GM15510 (cell line): ENCODE measurements at regions not wholly inside any gene's neighbourhood (a gene's known extent, or its start where the extent isn't known, plus 50 kb on each side); places are given as distances from the start of the nearest gene placed in this dataset.

Source experiments
- POLR2A ChIP-seq: IDR thresholded peaks from 3 replicates; pipeline ENCODE4 v1.6.1; 2011; ENCODE audit warnings: borderline replicate concordance; ENCODE audit not compliant: insufficient read length; ENCODE audit errors: extremely low read depth

- TF ChIP-seq POLR2A: peak; percentile 15
These were observed 163.0 kb upstream of the KLF14 start for GRCh38 chr7:130896898-130897514.

DNA sequence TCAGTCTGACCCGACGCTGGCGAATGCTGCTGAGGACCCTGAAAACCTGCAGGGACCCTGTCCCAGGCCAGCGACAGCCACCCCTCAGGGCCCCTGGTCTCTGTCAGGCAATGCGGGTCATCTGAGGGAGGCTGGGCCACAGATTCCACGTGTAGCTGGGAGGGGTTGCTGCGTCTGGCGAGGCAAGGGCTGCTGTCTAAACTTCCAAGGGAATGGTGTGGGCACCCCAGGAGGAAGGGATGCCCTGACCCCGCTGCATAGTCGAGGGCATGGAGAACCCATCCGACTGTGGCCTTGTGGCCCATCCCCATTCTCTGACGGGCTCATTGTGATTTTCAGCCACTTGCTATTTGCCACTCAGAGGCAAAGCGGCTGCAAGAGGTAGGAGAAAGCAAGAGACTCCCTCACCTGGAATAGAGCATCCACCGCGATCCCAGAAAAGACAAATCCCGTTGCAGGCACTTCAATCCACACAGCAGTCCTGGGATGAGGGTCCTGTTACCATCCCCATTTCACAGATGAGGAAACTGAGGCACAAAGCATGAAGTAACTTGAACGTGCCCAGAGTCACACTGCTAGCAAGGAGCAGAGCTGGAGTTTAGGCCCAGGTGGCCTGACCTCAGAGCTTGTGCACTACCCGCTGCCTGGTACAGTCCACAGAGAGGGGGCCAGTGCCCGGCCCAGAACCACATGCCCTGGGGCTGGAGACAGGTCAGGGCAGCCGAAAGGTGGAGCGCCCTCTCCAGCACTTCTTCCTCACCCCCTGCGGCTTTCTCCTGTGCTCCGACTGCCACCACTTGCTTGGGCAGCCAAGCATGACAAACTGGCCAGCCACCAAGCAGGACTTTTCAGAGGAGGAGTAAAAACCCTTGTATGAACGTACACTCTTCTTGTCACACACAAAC lies 163.8 kb upstream of the KLF14 start:
- no peak for TF ChIP-seq POLR2A

GRCh38 chr7:130899071-130899560 lies 165.1 kb upstream of the KLF14 start:
- peak; percentile 11 for TF ChIP-seq POLR2A

GRCh38 chr7:130899638-130900401 lies 165.8 kb upstream of the KLF14 start:
- TF ChIP-seq POLR2A: peak; percentile 22

DNA sequence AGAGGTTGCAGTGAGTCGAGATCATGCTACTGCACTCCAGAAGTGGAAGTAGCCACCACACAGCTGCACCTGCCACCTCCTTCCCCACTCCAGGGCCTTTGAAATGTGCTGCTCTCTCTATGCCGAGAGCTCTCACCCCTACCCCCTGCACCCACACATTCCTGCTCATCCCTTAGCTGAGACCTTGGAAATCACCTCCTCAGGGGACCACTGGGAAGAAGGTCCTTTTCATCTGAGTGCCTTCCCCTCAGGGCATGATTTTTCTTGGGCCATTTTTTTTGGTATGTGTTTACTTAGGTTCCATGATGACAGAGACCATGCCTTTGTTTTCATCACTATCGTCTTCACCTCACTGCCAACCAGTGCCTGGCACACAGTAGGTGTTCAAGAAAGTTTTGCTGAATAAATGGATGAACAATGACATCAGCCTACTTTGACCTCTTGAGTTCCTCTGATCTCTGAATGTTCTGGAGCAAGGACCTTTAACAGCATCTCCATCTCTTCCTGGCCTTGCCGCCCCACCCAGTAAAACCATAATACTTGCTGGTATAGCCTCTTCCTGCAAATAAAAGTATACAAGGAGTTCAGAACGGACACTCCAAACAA lies 166.6 kb upstream of the KLF14 start:
- no peak for TF ChIP-seq POLR2A

GRCh38 chr7:130901209-130901783 lies 167.3 kb upstream of the KLF14 start:
- no peak for TF ChIP-seq POLR2A

- TF ChIP-seq POLR2A: no peak
These were observed 168.8 kb upstream of the KLF14 start for GRCh38 chr7:130902755-130903357.

GRCh38 chr7:130903358-130903974 lies 169.5 kb upstream of the KLF14 start:
- TF ChIP-seq POLR2A: no peak

- TF ChIP-seq POLR2A: no peak
These were observed 170.2 kb upstream of the KLF14 start for GRCh38 chr7:130904031-130904757.

DNA sequence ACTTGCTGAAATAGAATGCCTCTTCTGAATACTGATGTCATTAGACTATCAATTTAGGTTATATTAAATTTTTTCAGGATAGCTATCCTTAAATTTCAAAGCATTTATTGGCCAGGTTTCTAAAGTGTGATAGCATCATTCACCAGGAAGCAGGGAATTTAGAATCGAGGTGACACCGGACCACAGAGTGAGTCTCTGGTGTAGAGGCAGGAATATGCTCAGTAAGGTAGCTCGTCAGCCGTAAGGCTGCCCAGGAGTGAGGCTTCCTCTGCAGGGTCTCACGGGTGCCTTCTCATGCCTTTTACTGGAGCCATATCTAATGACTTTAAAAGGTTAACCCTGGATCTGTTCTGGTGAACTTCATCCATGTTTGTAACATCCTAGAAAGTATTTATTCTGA lies 170.8 kb upstream of the KLF14 start:
- no peak for TF ChIP-seq POLR2A

DNA sequence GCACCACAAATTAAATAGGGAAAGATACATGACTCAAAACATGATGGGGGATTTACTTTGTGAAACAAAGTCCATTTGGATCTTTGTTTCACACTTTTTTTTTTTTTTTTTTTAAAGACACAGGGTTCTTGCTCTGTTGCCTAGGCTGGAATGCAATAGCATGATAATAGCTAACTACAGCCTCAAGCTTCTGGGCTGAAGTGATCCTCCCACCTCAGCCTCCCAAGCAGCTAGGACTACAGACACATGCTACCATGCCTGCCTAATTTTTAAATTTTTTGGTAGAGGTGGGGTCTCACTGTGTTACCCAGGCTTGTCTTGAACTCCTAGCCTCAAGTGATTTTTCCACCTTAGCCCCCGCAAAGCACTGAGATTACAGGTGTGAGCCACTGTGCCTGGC lies 172.6 kb upstream of the KLF14 start:
- TF ChIP-seq POLR2A: no peak

- no peak for TF ChIP-seq POLR2A
These were observed 173.4 kb upstream of the KLF14 start for GRCh38 chr7:130907439-130907838.
